ENCODE measurements at regions not wholly inside any gene's neighbourhood (a gene's known extent, or its start where the extent isn't known, plus 50 kb on each side); places are given as distances from the start of the nearest gene placed in this dataset.

DNA sequence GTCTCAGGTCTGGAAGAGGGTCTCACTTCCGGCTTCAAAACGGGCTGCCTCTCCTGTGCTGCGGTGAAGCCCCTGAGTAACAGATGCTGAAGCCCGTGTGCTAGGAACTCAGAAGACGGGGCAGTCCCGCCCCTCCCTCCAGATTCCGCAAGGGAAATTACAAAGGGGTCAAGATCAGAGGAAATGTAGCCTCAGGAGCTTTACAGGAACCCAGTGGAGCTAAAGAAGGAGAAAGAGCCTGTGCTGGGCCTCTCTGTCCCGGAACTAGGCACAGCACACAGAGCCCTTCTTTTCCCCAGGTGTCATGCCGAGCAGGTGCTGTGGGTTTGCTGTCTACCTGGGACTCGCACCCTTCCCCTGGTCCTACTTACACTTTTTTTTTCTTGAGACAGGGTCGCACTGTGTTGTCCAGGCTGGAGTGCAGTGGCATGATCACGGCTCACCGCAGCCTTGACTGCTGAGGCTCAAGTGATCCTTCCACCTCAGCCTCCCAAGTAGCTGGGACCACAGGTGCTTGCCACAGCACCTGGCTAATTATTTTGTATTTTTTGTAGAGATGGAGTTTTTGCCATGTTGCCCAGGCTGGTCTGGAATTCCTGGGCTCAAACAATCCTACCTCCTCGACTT, 72.7 kb upstream of the MAP4K4 start:
- Histone ChIP-seq H3K27ac (ENCODE audit: low read length) (no peak overlapping the region), H3K4me3 (ENCODE audit: low read length in 2 of 2) (no peak overlapping the region), H3K9me3 (ENCODE audit: control insufficient read depth in 2 of 2, low read length in 2 of 2) (no peaks in the 10 kb centered on the region), H3K36me3 (ENCODE audit: control insufficient read depth in 2 of 2, insufficient read depth in 2 of 2, low read length in 2 of 2) (no peaks in the 10 kb centered on the region), H3K4me1 (ENCODE audit: control insufficient read depth, insufficient read depth, low read length) (no peaks in the 10 kb centered on the region), H3K9ac (ENCODE audit: low read length in 2 of 2) (no peak overlapping the region), H3K27me3 (ENCODE audit: control insufficient read depth in 1 of 2, insufficient read depth in 2 of 2, low read length in 2 of 2) (no peaks in the 10 kb centered on the region)

DNA sequence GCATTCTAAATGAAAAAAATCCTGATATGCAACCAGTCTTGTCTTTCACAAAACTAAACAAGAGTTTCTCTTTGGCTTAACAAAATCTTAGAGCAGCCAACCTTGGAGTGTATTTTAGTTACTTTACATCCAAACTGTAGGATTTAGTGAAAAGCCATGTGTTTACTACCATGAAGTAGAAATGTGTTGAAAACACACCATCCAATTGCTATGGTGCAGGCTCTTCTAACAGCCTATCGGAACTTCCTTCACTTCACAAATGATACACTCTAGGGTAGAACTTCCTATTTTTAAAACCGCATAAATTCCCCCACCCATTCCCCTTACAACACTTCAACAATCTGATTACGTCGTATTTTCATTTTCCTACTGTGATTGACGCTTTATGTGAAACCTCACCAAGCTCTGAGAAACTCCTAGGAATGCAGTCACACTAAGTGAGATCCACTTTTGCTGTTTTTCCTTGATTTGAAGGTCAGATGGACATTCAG, 74.4 kb upstream of the MAP4K4 start:
- H3K9ac ChIP-seq (ENCODE audit: low read length in 2 of 2) = no peak overlapping the region
- H3K4me1 ChIP-seq (ENCODE audit: control insufficient read depth, insufficient read depth, low read length) = peaks cover 4% of the 10 kb centered on the region

DNA sequence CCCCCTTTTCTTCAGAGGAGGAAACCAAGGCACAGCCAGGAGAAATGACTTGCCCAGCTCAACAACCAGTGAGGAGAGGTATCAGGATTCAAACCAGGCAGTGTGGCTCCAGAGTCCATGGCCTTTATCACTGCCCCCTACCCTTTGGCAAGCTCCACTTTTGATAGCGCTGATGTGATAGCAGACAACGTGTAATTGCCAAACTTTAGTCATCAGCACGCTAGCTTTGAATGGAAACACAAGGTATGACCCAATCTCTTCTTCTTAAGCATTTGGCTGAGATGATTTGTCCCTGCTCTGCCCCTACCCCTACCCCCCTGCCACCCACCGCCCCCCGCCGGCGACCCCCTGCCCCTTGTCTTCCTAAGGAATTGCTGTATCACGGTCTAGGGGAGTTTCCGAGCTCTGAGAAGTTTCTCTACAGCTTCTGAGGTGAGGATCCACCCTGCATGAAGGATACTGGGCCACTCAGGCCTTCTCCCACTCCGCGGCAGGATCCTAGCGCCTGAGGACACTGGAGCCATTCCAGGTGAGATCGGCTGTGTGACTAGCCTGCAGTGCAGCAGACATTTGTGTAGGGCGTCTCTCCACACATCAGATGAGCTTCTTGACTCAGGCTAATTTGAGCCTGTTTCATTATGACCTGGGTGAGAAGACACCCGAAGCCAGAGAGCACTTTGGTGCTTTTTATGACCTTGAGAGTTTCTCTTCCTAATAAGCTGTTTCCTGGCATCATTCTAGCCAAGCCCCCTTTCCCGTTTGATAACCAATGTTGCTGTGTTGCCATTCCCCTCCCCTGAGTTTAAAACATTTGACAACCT, 75.1 kb upstream of the MAP4K4 start:
- Histone ChIP-seq H3K4me3 (ENCODE audit: low read length in 2 of 2) (no peak overlapping the region), H3K27me3 (ENCODE audit: control insufficient read depth in 1 of 2, insufficient read depth in 2 of 2, low read length in 2 of 2) (no peaks in the 10 kb centered on the region), H3K4me1 (ENCODE audit: control insufficient read depth, insufficient read depth, low read length) (peaks cover 4% of the 10 kb centered on the region), H3K36me3 (ENCODE audit: control insufficient read depth in 2 of 2, insufficient read depth in 2 of 2, low read length in 2 of 2) (no peaks in the 10 kb centered on the region), H3K9ac (ENCODE audit: low read length in 2 of 2) (no peak overlapping the region), H3K9me3 (ENCODE audit: control insufficient read depth in 2 of 2, low read length in 2 of 2) (no peaks in the 10 kb centered on the region), H3K27ac (ENCODE audit: low read length) (no peak overlapping the region)

More for the DNA sequence above, 74.4 kb upstream of the MAP4K4 start:
- Histone ChIP-seq H3K4me3 (ENCODE audit: low read length in 2 of 2) (no peak overlapping the region), H3K27me3 (ENCODE audit: control insufficient read depth in 1 of 2, insufficient read depth in 2 of 2, low read length in 2 of 2) (no peaks in the 10 kb centered on the region), H3K36me3 (ENCODE audit: control insufficient read depth in 2 of 2, insufficient read depth in 2 of 2, low read length in 2 of 2) (no peaks in the 10 kb centered on the region), H3K9me3 (ENCODE audit: control insufficient read depth in 2 of 2, low read length in 2 of 2) (no peaks in the 10 kb centered on the region), H3K27ac (ENCODE audit: low read length) (no peak overlapping the region)

DNA sequence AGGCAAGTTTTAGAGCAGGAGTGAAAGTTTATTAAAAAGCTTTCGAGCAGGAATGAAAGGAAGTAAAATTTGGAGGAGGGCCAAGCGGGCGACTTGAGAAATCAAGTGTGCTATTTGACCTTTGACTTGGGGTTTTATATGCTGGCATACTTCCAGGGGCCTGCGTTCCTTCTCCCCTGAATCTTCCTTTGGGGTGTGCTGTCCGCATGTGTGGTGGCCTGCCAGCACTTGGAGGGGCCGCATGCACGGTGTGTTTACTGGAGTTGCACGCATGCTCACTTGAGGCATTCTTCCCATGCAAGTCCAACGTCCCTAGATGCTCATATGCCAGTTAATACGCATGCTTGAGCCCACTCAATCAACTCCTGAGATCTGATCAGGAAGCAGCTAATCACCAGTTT, 78.3 kb upstream of the MAP4K4 start:
- H3K4me3 ChIP-seq (ENCODE audit: low read length in 2 of 2) = peak overlapping the region in 1 of 2 donors; percentile 44
- no peak overlapping the region for H3K27ac ChIP-seq (ENCODE audit: low read length)
- H3K36me3 ChIP-seq (ENCODE audit: control insufficient read depth in 2 of 2, insufficient read depth in 2 of 2, low read length in 2 of 2) = no peaks in the 10 kb centered on the region
- peaks cover 4% of the 10 kb centered on the region for H3K4me1 ChIP-seq (ENCODE audit: control insufficient read depth, insufficient read depth, low read length)
- no peaks in the 10 kb centered on the region for H3K27me3 ChIP-seq (ENCODE audit: control insufficient read depth in 1 of 2, insufficient read depth in 2 of 2, low read length in 2 of 2)
- H3K9me3 ChIP-seq (ENCODE audit: control insufficient read depth in 2 of 2, low read length in 2 of 2) = no peaks in the 10 kb centered on the region
- H3K9ac ChIP-seq (ENCODE audit: low read length in 2 of 2) = no peak overlapping the region

DNA sequence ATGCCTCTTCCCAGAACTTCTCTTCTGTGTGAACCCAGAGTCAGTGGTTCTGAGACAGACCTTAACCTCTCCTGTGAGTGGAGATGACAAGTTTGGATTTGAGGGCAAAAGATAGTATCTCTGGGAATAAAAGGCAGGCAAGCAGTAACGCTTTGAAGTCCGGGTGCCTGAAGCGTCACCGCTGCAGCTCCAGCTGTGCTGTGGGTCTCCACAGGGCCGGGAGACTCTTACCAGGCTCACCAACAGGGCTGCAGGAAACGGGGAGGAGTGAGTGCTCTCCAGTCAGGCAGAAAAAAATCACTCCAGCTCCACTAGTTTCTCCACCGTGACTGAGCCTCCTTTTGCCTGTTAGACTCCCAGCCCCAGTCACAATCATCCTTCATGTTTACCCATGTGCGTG, 79.7 kb upstream of the MAP4K4 start:
- peaks cover 4% of the 10 kb centered on the region for H3K4me1 ChIP-seq (ENCODE audit: control insufficient read depth, insufficient read depth, low read length)
- no peak overlapping the region for H3K27ac ChIP-seq (ENCODE audit: low read length)
- H3K27me3 ChIP-seq (ENCODE audit: control insufficient read depth in 1 of 2, insufficient read depth in 2 of 2, low read length in 2 of 2) = no peaks in the 10 kb centered on the region

DNA sequence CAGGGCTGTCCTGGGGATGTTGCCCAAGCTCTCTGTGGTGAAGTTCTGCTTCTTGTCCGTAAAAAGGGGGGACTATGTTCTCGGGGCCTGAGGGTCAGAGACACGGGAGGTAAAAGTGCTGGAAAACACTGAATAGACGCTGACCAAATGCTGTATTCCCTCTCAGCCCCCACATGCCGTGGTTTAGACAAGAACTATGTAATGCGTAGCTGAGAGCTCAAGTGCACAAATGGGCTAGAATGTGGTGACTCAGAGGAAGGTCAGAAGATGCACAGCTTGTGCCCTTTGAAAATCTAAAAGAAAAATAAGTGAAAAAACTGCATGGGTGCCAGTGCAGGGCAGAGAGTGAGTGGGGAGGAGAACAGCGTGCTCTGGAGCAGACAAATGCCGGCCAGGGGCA, 80.3 kb upstream of the MAP4K4 start:
- H3K36me3 ChIP-seq (ENCODE audit: control insufficient read depth in 2 of 2, insufficient read depth in 2 of 2, low read length in 2 of 2) = no peaks in the 10 kb centered on the region
- no peaks in the 10 kb centered on the region for H3K27me3 ChIP-seq (ENCODE audit: control insufficient read depth in 1 of 2, insufficient read depth in 2 of 2, low read length in 2 of 2)
- H3K9ac ChIP-seq (ENCODE audit: low read length in 2 of 2) = no peak overlapping the region
- peaks cover 4% of the 10 kb centered on the region for H3K4me1 ChIP-seq (ENCODE audit: control insufficient read depth, insufficient read depth, low read length)
- H3K9me3 ChIP-seq (ENCODE audit: control insufficient read depth in 2 of 2, low read length in 2 of 2) = no peaks in the 10 kb centered on the region
- no peak overlapping the region for H3K4me3 ChIP-seq (ENCODE audit: low read length in 2 of 2)
- no peak overlapping the region for H3K27ac ChIP-seq (ENCODE audit: low read length)

More for the DNA sequence above, 79.7 kb upstream of the MAP4K4 start:
- Histone ChIP-seq H3K9ac (ENCODE audit: low read length in 2 of 2) (no peak overlapping the region), H3K36me3 (ENCODE audit: control insufficient read depth in 2 of 2, insufficient read depth in 2 of 2, low read length in 2 of 2) (no peaks in the 10 kb centered on the region), H3K4me3 (ENCODE audit: low read length in 2 of 2) (no peak overlapping the region), H3K9me3 (ENCODE audit: control insufficient read depth in 2 of 2, low read length in 2 of 2) (no peaks in the 10 kb centered on the region)

DNA sequence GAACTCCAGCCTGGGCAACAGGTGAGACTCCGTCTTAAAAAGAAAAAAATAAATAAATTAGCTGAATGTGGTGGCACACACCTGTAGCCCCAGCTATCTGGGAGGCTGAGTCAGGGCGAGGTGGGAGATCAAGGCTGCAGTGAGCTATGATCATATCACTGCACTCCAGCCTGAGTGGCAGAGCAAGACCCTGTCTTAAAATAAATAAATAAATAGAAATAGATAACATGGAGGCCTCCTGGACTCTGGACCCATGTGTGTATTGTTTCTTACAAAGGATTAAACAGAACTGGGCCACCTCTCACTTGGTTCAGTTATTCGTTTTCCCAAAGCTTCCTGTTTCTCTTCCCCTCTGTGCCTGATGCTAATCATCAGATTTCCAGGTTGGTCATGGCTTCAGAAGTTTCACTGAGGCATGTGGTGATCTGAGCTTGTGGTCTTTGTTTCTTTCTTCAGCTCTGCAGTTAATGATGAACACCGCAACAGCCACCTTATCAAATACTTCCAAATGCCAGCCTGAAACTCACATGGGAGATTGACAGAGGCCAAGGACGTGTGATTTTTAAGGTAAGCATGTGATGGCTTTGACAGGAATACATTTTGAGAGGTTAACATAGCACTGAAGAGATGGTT, 83.3 kb upstream of the MAP4K4 start:
- Histone ChIP-seq H3K9me3 (ENCODE audit: control insufficient read depth in 2 of 2, low read length in 2 of 2) (no peaks in the 10 kb centered on the region), H3K4me3 (ENCODE audit: low read length in 2 of 2) (no peak overlapping the region), H3K36me3 (ENCODE audit: control insufficient read depth in 2 of 2, insufficient read depth in 2 of 2, low read length in 2 of 2) (no peaks in the 10 kb centered on the region), H3K4me1 (ENCODE audit: control insufficient read depth, insufficient read depth, low read length) (peaks cover 4% of the 10 kb centered on the region), H3K27ac (ENCODE audit: low read length) (no peak overlapping the region), H3K27me3 (ENCODE audit: control insufficient read depth in 1 of 2, insufficient read depth in 2 of 2, low read length in 2 of 2) (no peaks in the 10 kb centered on the region), H3K9ac (ENCODE audit: low read length in 2 of 2) (no peak overlapping the region)

DNA sequence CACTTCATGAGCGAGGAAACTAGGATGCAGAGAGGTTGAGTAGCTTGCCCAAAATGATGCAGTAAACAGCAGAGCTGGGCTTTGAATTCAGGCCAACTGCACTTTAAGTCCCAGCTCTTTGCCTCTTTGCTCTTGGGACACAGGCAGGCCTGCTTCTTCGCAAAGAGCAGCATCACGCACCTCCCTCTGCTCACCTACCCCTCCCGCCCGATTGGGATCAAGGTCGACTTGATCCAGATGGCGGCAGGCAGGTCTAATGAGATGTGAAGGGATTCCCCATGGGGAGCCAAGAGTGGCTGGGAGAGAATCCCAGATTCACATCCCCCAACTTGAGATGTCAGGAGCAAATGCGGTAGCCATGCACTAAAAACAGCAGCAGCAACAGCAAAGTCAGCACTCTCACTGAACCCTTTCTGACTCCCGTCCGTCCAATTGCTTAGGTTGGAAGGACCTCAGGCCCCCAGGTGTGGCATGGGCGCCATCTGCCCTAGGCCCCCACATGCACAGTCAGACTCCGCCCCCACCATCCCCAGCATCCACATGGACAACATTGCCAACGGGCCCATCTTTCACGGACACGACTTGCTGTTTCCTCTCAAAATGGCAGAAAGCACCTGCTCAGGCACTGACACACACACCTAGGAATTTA, 84.3 kb upstream of the MAP4K4 start:
- Histone ChIP-seq H3K27ac (ENCODE audit: low read length) (no peak overlapping the region), H3K36me3 (ENCODE audit: control insufficient read depth in 2 of 2, insufficient read depth in 2 of 2, low read length in 2 of 2) (no peaks in the 10 kb centered on the region), H3K4me1 (ENCODE audit: control insufficient read depth, insufficient read depth, low read length) (no peaks in the 10 kb centered on the region), H3K9ac (ENCODE audit: low read length in 2 of 2) (no peak overlapping the region), H3K27me3 (ENCODE audit: control insufficient read depth in 1 of 2, insufficient read depth in 2 of 2, low read length in 2 of 2) (no peaks in the 10 kb centered on the region), H3K4me3 (ENCODE audit: low read length in 2 of 2) (no peak overlapping the region), H3K9me3 (ENCODE audit: control insufficient read depth in 2 of 2, low read length in 2 of 2) (no peaks in the 10 kb centered on the region)

DNA sequence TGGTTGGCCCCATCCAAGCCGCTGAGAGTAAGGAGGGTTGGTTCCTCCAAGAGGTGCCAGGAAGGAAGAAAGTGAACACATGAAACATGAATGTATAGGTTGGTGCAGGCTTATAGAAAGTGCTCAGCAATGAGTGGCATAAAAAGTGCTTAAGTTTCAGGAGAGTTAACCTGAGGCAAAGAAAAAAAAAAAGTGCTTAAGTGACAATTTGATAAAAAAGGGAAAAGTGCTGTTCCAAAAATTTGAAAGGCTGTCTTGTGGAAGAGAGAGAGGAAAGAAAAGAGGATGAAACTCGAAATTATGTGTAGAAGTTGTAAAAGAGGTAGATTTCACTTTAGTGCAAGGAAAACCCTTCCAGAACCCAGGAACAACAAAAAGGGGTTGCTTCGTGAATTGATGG, 85.5 kb upstream of the MAP4K4 start:
- Histone ChIP-seq H3K4me1 (ENCODE audit: control insufficient read depth, insufficient read depth, low read length) (no peaks in the 10 kb centered on the region), H3K27ac (ENCODE audit: low read length) (no peak overlapping the region), H3K36me3 (ENCODE audit: control insufficient read depth in 2 of 2, insufficient read depth in 2 of 2, low read length in 2 of 2) (no peaks in the 10 kb centered on the region), H3K4me3 (ENCODE audit: low read length in 2 of 2) (no peak overlapping the region), H3K9me3 (ENCODE audit: control insufficient read depth in 2 of 2, low read length in 2 of 2) (no peaks in the 10 kb centered on the region), H3K27me3 (ENCODE audit: control insufficient read depth in 1 of 2, insufficient read depth in 2 of 2, low read length in 2 of 2) (no peaks in the 10 kb centered on the region), H3K9ac (ENCODE audit: low read length in 2 of 2) (no peak overlapping the region)

DNA sequence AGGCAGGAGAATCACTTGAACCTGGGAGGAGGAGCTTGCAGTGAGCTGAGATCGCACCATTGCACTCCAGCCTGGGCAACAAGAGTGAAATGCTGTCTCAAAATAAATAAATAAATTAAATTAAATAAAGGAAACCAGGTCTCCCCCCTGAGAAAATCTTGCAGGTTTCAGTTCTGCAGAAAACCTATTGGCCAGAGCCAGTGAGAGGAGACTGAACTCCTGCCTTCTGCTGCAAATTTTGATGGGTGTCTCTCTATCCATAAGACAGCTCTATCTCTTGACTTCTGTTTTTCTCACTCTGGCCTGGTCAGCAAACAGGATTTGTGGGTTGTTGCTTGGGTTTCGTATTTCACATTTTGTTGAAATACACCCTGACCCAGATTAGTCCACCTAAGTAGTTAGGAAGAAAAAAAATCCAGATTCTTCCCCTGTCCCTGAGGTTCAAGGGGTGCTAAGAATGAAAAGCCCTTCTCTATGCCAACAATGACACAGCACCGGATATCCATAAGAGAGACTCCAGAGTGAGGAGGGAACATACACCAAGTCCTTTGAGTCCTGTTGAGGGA, 86.7 kb upstream of the MAP4K4 start:
- no peaks in the 10 kb centered on the region for H3K36me3 ChIP-seq (ENCODE audit: control insufficient read depth in 2 of 2, insufficient read depth in 2 of 2, low read length in 2 of 2)
- H3K27ac ChIP-seq (ENCODE audit: low read length) = no peak overlapping the region
- no peak overlapping the region for H3K9ac ChIP-seq (ENCODE audit: low read length in 2 of 2)
- no peaks in the 10 kb centered on the region for H3K9me3 ChIP-seq (ENCODE audit: control insufficient read depth in 2 of 2, low read length in 2 of 2)
- no peaks in the 10 kb centered on the region for H3K4me1 ChIP-seq (ENCODE audit: control insufficient read depth, insufficient read depth, low read length)
- H3K27me3 ChIP-seq (ENCODE audit: control insufficient read depth in 1 of 2, insufficient read depth in 2 of 2, low read length in 2 of 2) = no peaks in the 10 kb centered on the region
- no peak overlapping the region for H3K4me3 ChIP-seq (ENCODE audit: low read length in 2 of 2)
